ENCODE measurements at regions not wholly inside any gene's neighbourhood (a gene's known extent, or its start where the extent isn't known, plus 50 kb on each side); places are given as distances from the start of the nearest gene placed in this dataset.
"Not testable (repeated sequence)": the region's sequence is repeated elsewhere in the genome, so short reads cannot be mapped to it uniquely, and the experiment has no call there.

DNA sequence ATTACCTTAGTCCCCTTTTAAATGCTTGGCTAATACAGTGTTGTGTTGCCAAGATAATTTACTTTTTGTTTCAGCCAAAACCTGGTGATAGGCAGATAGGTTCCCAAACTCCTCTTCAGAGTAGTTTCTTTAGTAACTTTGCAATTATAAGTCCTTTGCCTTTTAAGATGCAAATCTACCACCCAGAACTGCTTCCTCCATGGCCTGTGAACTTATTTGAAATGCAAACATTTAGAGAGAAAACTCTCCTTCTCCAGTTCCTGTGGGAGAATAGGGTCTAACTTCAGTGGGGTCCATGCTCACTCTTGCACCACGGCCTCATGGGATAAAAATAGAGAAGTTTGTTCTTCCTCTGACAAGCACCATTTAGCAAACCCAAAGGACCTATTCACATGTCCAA lies 1955.4 kb upstream of the CDH6 start:
- H3K4me3 ChIP-seq (ENCODE audit: low read length), result no peak overlapping the region
- no peak for TF ChIP-seq ZNF274 (IDR thresholded peaks at IDR 0.05; ENCODE audit: low read depth, low read length)

DNA sequence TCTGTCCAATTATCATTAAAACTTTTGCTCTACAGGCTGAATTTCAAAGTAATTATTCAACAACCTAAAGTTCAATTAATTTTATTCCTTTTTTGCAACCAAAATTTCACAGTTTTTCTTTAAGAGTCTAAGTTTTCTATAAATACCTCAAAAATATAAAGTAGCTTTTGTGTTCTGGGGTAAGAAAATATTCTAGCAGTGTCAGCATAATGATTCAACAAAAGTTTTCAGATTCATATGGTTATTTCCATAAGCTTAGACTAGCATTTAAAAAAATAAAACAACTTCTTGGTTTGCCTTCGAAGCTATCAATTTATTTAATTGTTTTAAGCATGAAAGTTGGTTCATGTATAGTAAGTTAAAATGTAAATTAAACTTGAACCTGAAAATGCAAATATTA lies 1962.3 kb upstream of the CDH6 start:
- H3K4me3 ChIP-seq (ENCODE audit: low read length), result no peak overlapping the region

DNA sequence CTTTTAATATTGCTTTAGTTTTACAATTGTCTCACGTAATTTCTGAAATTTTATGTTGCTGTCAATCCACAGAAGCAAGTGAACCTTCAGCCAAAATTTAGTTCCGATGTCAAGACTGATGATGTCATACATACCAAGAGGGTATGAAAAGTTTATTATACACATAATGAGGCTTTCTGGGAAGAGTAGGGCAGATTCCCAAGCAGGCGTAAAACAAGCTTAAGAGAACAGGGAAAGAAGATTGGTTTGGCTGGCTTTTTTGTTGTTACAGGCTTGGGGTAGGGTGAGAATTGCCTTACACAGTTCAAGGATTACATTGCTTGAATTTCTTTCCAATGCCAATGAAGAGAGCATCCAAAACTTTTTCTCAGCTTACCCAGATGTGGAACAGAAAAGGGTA lies 1962.9 kb upstream of the CDH6 start:
- H3K4me3 ChIP-seq (ENCODE audit: low read length), result no peak overlapping the region
- no peak for TF ChIP-seq ZNF274 (IDR thresholded peaks at IDR 0.05; ENCODE audit: low read depth, low read length)

More for the DNA sequence above, 1962.3 kb upstream of the CDH6 start:
- TF ChIP-seq ZNF274 (IDR thresholded peaks at IDR 0.05; ENCODE audit: low read depth, low read length), result no peak

DNA sequence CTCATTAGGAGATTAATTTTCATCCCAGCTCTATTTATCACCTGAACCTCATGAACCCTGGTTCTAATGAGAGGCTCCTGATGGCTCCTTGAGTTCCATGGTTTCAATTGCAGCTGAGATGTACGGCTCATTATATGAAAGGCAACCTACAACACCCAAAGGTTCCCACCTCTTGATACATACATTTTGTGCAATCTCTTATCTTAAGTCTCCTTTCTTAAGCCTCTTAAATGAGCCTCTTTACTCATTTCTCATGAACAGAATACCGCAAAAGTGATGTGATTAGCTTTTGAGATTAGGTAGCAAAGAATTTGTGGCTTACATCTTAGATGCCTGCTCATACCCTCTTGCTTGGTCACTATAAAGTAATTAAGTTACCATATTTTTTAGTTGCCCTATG lies 1964.0 kb upstream of the CDH6 start:
- TF ChIP-seq ZNF274 (IDR thresholded peaks at IDR 0.05; ENCODE audit: low read depth, low read length), result no peak
- no peak overlapping the region for H3K4me3 ChIP-seq (ENCODE audit: low read length)

DNA sequence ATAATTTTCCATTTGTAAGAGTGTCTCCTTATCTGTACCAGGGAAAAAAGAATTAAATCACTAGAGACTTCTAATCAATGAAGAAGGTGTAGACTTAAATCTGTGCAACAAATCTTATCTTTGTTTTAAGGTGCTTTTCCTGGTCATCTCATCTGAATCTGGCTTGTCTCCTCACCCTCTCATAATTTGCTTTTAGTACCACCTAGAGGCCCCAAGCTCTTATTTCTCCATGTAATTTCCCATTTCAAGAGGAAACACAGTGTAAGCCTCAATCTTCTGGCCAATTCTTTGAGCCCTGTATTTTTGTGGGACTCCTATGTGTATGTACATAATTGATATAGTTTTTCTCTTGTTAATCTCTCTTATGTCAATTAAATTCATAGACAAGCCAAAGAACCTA lies 1975.3 kb upstream of the CDH6 start:
- H3K4me3 ChIP-seq (ENCODE audit: low read length), result no peak overlapping the region
- TF ChIP-seq ZNF274 (IDR thresholded peaks at IDR 0.05; ENCODE audit: low read depth, low read length), result no peak

DNA sequence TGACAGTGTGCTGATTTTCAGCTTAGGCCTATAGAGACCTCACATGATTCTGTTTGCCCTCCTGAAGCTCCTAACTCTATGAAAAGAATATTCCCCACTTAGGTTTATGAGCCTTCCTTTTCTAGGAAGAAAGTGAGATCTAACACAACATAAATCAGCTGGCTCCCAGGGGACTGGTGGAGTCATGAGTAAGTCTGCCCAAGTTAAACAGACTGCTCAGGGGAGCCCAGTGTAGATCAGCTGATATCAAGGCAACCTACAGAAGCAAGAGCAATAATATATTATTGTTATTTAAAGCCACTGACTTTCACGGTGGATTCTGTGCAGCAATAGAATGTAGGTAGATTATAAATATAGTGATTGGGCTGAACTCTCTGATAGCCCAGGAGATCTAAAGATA lies 1978.6 kb upstream of the CDH6 start:
- H3K4me3 ChIP-seq (ENCODE audit: low read length), result no peak overlapping the region

DNA sequence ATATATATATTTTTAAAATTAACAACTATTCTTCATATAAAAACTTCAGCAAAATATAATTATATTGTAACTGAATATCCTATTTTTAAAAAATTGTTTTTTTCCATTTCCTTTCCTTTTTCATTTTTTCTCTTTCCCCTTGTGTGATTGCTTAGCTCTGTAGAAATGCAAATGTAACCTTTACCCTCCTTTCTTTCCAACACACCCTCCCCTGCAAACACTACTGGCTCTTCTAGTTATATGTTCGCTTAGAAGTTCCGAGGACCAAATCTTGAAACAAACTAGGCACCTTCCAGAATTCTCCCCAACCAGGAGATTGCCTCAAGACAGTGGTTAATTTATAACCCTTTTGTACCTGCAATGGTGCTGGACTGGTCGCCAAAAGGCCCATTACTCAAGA lies 1980.0 kb upstream of the CDH6 start:
- H3K4me3 ChIP-seq (ENCODE audit: low read length), result no peak overlapping the region
- TF ChIP-seq ZNF274 (IDR thresholded peaks at IDR 0.05; ENCODE audit: low read depth, low read length), result no peak

More for the DNA sequence above, 1978.6 kb upstream of the CDH6 start:
- no peak for TF ChIP-seq ZNF274 (IDR thresholded peaks at IDR 0.05; ENCODE audit: low read depth, low read length)

DNA sequence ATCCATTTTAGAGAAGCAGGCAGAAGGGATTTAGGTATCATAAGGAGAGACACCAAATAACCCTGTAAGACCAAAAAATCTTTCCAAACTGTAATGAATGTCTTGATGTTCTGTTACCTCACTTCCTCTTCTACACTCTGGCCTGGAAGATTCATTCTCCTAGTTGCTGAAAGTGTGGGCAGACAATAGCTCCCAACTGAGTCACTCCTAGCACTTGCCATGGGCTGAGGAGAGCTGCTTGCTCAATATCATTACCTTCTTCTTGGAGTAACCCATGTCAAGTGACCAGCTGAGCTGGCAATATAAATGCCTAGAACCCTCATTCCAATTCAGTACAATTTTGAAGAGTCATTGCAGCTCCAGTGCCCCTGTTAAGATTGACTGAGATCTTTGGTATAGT lies 1985.5 kb upstream of the CDH6 start:
- no peak for TF ChIP-seq ZNF274 (IDR thresholded peaks at IDR 0.05; ENCODE audit: low read depth, low read length)
- H3K4me3 ChIP-seq (ENCODE audit: low read length), result no peak overlapping the region

DNA sequence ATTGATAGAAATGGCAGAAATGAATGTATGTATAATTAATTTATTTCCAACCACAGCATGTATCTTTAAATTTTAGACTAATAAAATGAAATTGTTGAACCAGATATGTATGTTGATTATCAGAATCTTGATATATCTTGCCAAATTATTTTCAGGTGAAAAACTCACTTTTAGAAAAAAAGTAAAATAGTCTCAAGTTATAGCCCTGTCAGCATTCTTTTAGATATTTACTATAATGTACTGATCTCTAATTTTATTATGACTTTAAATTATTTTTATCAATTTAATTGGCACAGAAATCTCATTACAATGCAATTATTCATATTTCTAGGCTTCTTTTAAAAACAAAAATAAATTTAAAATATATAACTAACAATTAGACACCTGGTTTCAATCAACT lies 1990.4 kb upstream of the CDH6 start:
- no peak overlapping the region for H3K4me3 ChIP-seq (ENCODE audit: low read length)
- no peak for TF ChIP-seq ZNF274 (IDR thresholded peaks at IDR 0.05; ENCODE audit: low read depth, low read length)

DNA sequence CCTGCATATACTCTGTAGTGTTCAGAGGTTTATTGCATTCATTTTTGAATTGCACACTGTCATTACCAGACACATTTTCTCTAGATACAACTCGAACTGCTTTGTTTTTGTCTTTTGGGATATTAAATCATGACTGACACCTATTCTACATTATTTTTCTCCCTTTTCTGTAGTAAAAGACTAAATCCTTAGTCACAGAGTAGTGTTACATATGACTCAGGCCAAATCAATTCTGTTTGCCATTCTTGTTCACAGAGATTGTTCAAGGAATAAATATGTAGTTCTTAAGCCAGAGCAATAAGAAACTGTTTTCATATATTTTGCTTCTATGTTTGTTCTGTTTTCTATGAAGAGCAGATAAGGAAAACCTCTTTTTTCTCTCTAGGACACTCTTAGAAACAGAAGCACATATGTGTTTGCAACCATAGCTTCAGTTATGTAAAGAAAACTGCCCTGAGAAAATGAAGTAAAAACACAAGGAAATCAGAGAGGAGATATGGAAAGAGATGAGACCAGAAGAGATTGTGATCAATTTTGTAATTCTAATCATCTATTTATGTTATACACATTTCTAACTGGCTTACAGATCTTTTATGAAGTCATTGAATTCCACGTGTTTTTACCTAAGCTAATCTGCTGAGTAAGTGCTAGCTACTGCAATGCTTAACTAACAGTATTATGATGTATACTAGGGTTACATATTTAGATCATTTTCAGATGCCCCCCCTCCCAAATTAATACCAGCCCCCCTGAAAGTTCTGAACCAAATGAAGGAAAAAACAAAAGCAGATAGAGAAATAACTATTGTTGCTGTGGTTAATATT lies 1995.6 kb upstream of the CDH6 start:
- no peak overlapping the region for H3K4me3 ChIP-seq (ENCODE audit: low read length)
- TF ChIP-seq ZNF274 (IDR thresholded peaks at IDR 0.05; ENCODE audit: low read depth, low read length), result no peak

DNA sequence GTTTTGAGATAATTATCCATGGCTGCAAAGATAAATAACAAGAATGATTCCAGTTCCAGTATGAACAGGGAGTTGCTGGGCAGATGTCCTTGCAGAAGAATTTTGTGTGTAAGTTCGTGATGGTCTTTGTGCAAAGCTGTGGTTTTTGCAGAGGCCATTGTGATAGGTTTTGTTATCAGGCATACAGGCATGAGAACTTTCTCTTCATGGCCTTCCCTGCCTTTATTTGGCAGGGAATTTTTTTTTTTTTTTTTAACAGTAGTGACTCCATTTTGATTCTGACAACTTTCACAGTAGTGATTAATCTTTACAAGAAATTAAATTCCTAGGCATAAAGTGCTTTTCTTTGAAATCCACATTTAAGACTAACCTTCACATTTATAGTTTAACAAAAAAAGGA lies 1999.5 kb upstream of the CDH6 start:
- no peak overlapping the region for H3K4me3 ChIP-seq (ENCODE audit: low read length)
- TF ChIP-seq ZNF274 (IDR thresholded peaks at IDR 0.05; ENCODE audit: low read depth, low read length), result no peak

DNA sequence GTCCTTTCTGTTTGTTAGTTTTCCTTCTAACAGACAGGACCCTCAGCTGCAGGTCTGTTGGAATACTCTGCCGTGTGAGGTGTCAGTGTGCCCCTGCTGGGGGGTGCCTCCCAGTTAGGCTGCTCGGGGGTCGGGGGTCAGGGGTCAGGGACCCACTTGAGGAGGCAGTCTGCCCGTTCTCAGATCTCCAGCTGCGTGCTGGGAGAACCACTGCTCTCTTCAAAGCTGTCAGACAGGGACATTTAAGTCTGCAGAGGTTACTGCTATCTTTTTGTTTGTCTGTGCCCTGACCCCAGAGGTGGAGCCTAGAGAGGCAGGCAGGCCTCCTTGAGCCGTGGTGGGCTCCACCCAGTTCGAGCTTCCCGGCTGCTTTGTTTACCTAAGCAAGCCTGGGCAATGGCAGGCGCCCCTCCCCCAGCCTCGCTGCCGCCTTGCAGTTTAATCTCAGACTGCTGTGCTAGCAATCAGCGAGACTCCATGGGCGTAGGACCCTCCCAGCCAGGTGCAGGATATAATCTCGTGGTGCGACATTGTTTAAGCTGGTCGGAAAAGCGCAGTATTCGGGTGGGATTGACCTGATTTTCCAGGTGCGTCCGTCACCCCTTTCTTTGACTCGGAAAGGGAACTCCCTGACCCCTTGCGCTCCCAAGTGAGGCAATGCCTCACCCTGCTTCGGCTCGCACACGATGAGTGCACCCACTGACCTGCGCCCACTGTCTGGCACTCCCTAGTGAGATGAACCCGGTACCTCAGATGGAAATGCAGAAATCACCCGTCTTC lies 2002.0 kb upstream of the CDH6 start:
- not testable (repeated sequence) for H3K4me3 ChIP-seq (ENCODE audit: low read length)

DNA sequence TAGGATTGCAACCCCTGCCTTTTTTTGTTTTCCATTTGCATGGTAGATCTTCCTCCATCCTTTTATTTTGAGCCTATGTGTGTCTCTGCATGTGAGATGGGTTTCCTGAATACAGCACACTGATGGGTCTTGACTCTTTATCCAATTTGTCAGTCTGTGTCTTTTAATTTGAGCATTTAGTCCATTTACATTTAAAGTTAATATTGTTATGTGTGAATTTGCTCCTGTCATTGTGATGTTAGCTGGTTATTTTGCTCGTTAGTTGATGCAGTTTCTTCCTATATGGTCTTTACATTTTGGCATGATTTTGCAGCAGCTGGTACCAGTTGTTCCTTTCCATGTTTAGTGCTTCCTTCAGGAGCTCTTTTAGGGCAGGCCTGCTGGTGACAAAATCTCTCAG lies 2003.1 kb upstream of the CDH6 start:
- not testable (repeated sequence) for H3K4me3 ChIP-seq (ENCODE audit: low read length)

DNA sequence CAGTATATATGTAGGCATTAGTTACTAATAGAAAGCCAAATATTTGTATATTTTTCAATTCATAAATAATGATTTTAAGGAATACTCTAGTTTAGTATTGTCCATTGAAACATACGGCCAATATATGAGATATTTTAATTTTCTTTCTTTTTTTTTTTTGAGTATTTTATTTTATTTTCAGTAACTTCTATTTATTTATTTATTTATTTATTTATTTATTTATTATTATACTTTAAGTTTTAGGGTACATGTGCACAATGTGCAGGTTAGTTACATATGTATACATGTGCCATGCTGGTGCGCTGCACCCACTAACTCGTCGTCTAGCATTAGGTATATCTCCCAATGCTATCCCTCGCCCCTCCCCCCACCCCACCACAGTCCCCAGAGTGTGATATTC lies 2007.1 kb upstream of the CDH6 start:
- not testable (repeated sequence) for H3K4me3 ChIP-seq (ENCODE audit: low read length)

DNA sequence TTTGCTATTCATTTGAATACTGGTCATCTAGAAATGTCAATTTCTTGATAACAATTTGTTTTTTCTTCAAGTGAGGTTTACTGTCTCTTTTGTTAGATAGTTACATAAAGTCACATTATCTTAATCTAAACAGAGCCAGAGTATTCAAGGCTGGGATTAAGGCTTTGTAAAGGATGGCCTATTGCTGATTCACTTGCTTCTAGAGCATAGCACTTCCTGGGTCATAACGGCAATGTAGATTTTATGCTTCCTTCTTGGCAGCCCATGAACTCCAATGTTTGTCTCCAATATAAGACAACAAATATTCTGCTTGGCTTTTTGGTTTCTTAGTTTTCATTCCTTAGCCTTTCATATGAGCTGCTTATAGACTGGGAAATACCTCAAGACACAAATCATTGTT lies 2007.9 kb upstream of the CDH6 start:
- H3K4me3 ChIP-seq (ENCODE audit: low read length), result no peak overlapping the region
- no peak for TF ChIP-seq ZNF274 (IDR thresholded peaks at IDR 0.05; ENCODE audit: low read depth, low read length)
